GM13977 (cell line): ENCODE measurements at regions not wholly inside any gene's neighbourhood (a gene's known extent, or its start where the extent isn't known, plus 50 kb on each side); places are given as distances from the start of the nearest gene placed in this dataset.

Experiments
- DNase-seq: peaks from one replicate; pipeline ENCODE4 v3.0.0; 2012; ENCODE audit warnings: low spot score
- CTCF ChIP-seq: IDR thresholded peaks from 2 replicates; pipeline ENCODE4 v1.5.1; 2012; ENCODE audit warnings: mild to moderate bottlenecking, control low read depth; ENCODE audit not compliant: insufficient read depth; ENCODE audit errors: extremely low read depth, missing control alignments
- in situ Hi-C: fragments of 300-500 bp; cut with MboI; formaldehyde crosslinking; loops from one replicate; pipeline ENCODE4 v1.12.0; 2022; ENCODE audit warnings: low sequenced_read_pairs, low pct_unique_long_range_greater_than_20kb, mixed read lengths, inconsistent platforms; ENCODE audit not compliant: unreplicated experiment

- no peak for TF ChIP-seq CTCF
- in situ Hi-C loops = no loop called here
- no peak for DNase-seq
Measured at GRCh38 chr3:73683706-73684105, 59.0 kb upstream of the PDZRN3 start.

- DNase-seq = no peak
- TF ChIP-seq CTCF = no peak
- in situ Hi-C loops = no loop called here
Measured at GRCh38 chr3:73681610-73682009, 56.9 kb upstream of the PDZRN3 start.

DNA sequence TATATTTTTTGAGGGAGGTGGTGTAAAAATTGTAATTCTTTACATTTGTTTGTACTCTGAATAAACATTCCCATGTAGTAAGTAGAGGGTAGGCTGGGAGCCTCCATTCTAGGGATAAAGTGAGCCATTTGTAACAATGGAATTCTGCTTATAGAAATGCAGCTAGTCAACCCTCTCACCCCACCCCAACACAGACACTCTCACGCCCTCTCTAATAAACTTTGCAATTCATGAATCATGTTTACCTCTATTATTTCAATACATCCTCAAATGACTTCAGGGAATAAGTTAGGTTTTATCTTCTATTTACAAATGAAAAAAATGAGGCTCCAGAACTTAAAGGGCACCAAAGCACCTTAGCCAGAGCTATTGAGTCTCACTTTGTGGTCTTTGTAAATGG lies 56.5 kb upstream of the PDZRN3 start:
- no peak for DNase-seq
- in situ Hi-C loops = no loop called here
- TF ChIP-seq CTCF = no peak

GRCh38 chr3:73680391-73681095 lies 55.8 kb upstream of the PDZRN3 start:
- TF ChIP-seq CTCF = no peak
- DNase-seq = no peak
- in situ Hi-C loops = no loop called here

GRCh38 chr3:73677336-73678024 lies 52.7 kb upstream of the PDZRN3 start:
- no peak for DNase-seq
- in situ Hi-C loops = no loop called here
- TF ChIP-seq CTCF = no peak
